GM12878 (cell line): ENCODE measurements at regions not wholly inside any gene's neighbourhood (a gene's known extent, or its start where the extent isn't known, plus 50 kb on each side); places are given as distances from the start of the nearest gene placed in this dataset.
A peak's percentile ranks its signal among the peaks of the same experiment; 100 is the strongest.
"Not testable (repeated sequence)": the region's sequence is repeated elsewhere in the genome, so short reads cannot be mapped to it uniquely, and the experiment has no call there.

Experiments used
- ATAC-seq: fragments of 200-7000 bp; cut with Tn5 transposase; 3 replicates; pipeline ENCODE4 v1.9.1; 2020; ENCODE audit warnings: mild to moderate bottlenecking, moderate library complexity
- BruUV-seq: library from RNA; stranded (reverse); fragments of 400-500 nt; replicated peaks from 2 replicates; lab custom pipeline; 2021; lab: Mats Ljungman, UMichigan
- CTCF ChIA-PET: fragments of 300-600 bp; sonication (Branson Sonifier 250); formaldehyde crosslinking; extraction: SDS; loops from one replicate; lab custom pipeline; 2021; ENCODE audit warnings: inconsistent platforms; lab: Yijun Ruan, JAX
- POLR2A ChIA-PET: fragments of 350-600 bp; formaldehyde crosslinking; extraction: SDS; loops from one replicate; lab custom pipeline; 2021; ENCODE audit warnings: inconsistent platforms; lab: Charles Lee
- RAD21 ChIA-PET: fragments of 300-600 bp; sonication (Branson Sonifier 250); formaldehyde crosslinking; loops from one replicate; lab custom pipeline; 2023; ENCODE audit warnings: antibody characterized with exemption; ENCODE audit not compliant: unreplicated experiment; lab: Charles Lee
- SMC1A ChIA-PET: fragments of 300-600 bp; sonication (Branson Sonifier 250); formaldehyde crosslinking; loops from one replicate; lab custom pipeline; 2023; ENCODE audit not compliant: unreplicated experiment, uncharacterized antibody; lab: Charles Lee
- DNase-seq: peaks from one replicate; pipeline ENCODE4 v3.0.0-alpha.2; 2011; ENCODE audit warnings: low read depth, low spot score
- FAIRE-seq: peaks from 3 replicates; lab custom pipeline; 2011; peaks lifted over from hg19 to GRCh38; lab: Jason Lieb, UNC
- H2AFZ ChIP-seq: 2 replicates; pipeline ENCODE4 v1.6.0; 2011; ENCODE audit warnings: low read depth, low read length, control low read depth; ENCODE audit not compliant: control insufficient read depth
- H3K27ac ChIP-seq: 2 replicates; pipeline ENCODE4 v1.5.1; 2011; ENCODE audit warnings: control low read depth; ENCODE audit not compliant: control insufficient read depth, insufficient read depth
- H3K27me3 ChIP-seq, 2 experiments: replicated peaks in 1 of 2; 2 replicates each; pipeline versions ENCODE4 v1.6.0 to v1.6.1; 2011; ENCODE audit warnings: low read length in 1 of 2; ENCODE audit not compliant: control insufficient read depth in 2 of 2, insufficient read depth in 2 of 2
- H3K36me3 ChIP-seq, 2 experiments: 2 replicates each; pipeline ENCODE4 v1.5.1; 2011; ENCODE audit warnings: low read length in 1 of 2; ENCODE audit not compliant: control insufficient read depth in 2 of 2, insufficient read depth in 2 of 2
- H3K4me1 ChIP-seq: 2 replicates; pipeline ENCODE4 v1.6.1; 2011; ENCODE audit warnings: mild to moderate bottlenecking, low read length, moderate library complexity, mixed read lengths; ENCODE audit not compliant: control insufficient read depth, insufficient read depth
- H3K4me2 ChIP-seq: 2 replicates; pipeline ENCODE4 v1.6.0; 2011; ENCODE audit warnings: control low read depth; ENCODE audit not compliant: control insufficient read depth, insufficient read depth
- H3K4me3 ChIP-seq: fragments of 200-600 bp; sonication (generic); 2 replicates; pipeline ENCODE4 v1.5.1; 2016
- H3K79me2 ChIP-seq: 2 replicates; pipeline ENCODE4 v1.6.0; 2011; ENCODE audit warnings: low read length; ENCODE audit not compliant: control insufficient read depth, insufficient read depth
- H3K9ac ChIP-seq: 2 replicates; pipeline ENCODE4 v1.8.0; 2011; ENCODE audit warnings: low read length, control low read depth, mixed read lengths; ENCODE audit not compliant: control insufficient read depth, insufficient read depth
- H3K9me3 ChIP-seq: replicated peaks from 3 replicates; pipeline ENCODE4 v1.5.1; 2011; ENCODE audit warnings: mild to moderate bottlenecking, low read length; ENCODE audit not compliant: control insufficient read depth, insufficient read depth
- H4K20me1 ChIP-seq: 2 replicates; pipeline ENCODE4 v1.6.0; 2011; ENCODE audit not compliant: control insufficient read depth, insufficient read depth
- BCL11A ChIP-seq: IDR thresholded peaks from 2 replicates; pipeline ENCODE4 v1.6.1; 2011; ENCODE audit warnings: low read depth, low read length
- BHLHE40 ChIP-seq, 2 experiments: fragments of 450-650 bp in 1 of 2; IDR thresholded peaks; 2 replicates each; pipeline ENCODE4 v1.6.1; 2011 to 2017; ENCODE audit warnings: low read depth in 2 of 2, borderline replicate concordance in 1 of 2, improper control_type of control experiment in 1 of 2, low read length in 1 of 2, mild to moderate bottlenecking in 1 of 2
- CREM ChIP-seq: IDR thresholded peaks from 2 replicates; pipeline ENCODE4 v1.6.1; 2014; ENCODE audit warnings: antibody characterized with exemption, low read depth
- DPF2 ChIP-seq: fragments of 450-650 bp; IDR thresholded peaks from 2 replicates; pipeline ENCODE4 v1.6.1; 2017; ENCODE audit warnings: mild to moderate bottlenecking
- EP300 ChIP-seq, 2 experiments: fragments of 150-350 bp in 1 of 2; IDR thresholded peaks; 2 replicates each; pipeline ENCODE4 v1.6.1; 2011 to 2012; ENCODE audit warnings: low read depth in 2 of 2, low read length in 2 of 2, borderline replicate concordance in 1 of 2, improper control_type of control experiment in 1 of 2, inconsistent platforms in 1 of 2; ENCODE audit not compliant: control insufficient read depth in 1 of 2
- HDGF ChIP-seq: fragments of 450-650 bp; IDR thresholded peaks from 2 replicates; pipeline ENCODE4 v1.6.1; 2016; ENCODE audit warnings: antibody characterized with exemption
- MTA2 ChIP-seq: fragments of 450-650 bp; IDR thresholded peaks from 2 replicates; pipeline ENCODE4 v1.6.1; 2016; ENCODE audit warnings: low read depth, mild to moderate bottlenecking, moderate library complexity
- NR2F1 ChIP-seq: fragments of 450-650 bp; conservative IDR thresholded peaks from 2 replicates; pipeline ENCODE4 v1.6.1; 2017; ENCODE audit warnings: mild to moderate bottlenecking
- SIX5 ChIP-seq: IDR thresholded peaks from 2 replicates; pipeline ENCODE4 v1.6.1; 2011; ENCODE audit warnings: mild to moderate bottlenecking, low read depth, low read length, moderate library complexity; ENCODE audit not compliant: severe bottlenecking
- ZNF207 ChIP-seq: fragments of 450-650 bp; IDR thresholded peaks from 2 replicates; pipeline ENCODE4 v1.6.1; 2014; ENCODE audit warnings: antibody characterized with exemption, mild to moderate bottlenecking, borderline replicate concordance
- WGBS: methylation state at CpG from one replicate; pipeline ENCODE4 v1.1.6; 2016; ENCODE audit warnings: low lambda C conversion rate; ENCODE audit not compliant: insufficient replicate concordance, insufficient coverage; ENCODE audit errors: missing lambda C conversion rate; 5-methylcytosine and 5-hydroxymethylcytosine counted together
- in situ Hi-C: fragments of 300-500 bp; cut with MboI; formaldehyde crosslinking; loops from 9 replicates; pipeline ENCODE4 v1.14.3; 2018; ENCODE audit warnings: mixed read lengths
- intact Hi-C: fragments of 100-400 bp; cut with micrococcal nuclease; formaldehyde crosslinking; loops from one replicate; pipeline ENCODE4 v1.14.2; 2022; ENCODE audit not compliant: unreplicated experiment

- H3K4me2 ChIP-seq, POLR2A ChIA-PET, H3K36me3 ChIP-seq, ATAC-seq, CTCF ChIA-PET, H4K20me1 ChIP-seq, DNase-seq, H3K4me1 ChIP-seq, H3K27ac ChIP-seq, FAIRE-seq, H3K79me2 ChIP-seq, RAD21 ChIA-PET, BruUV-seq, in situ Hi-C loops, H3K9me3 ChIP-seq, H3K9ac ChIP-seq, intact Hi-C loops, H3K4me3 ChIP-seq, H3K27me3 ChIP-seq, SMC1A ChIA-PET, H2AFZ ChIP-seq: not testable (repeated sequence)
- WGBS = 44% methylated on average over 2 of the region's 2 CpGs
Observed at GRCh38 chr4:115452229-115452628, 338.8 kb upstream of the NDST4 start.

GRCh38 chr4:115437739-115438138 is 324.3 kb upstream of the NDST4 start:
- BruUV-seq = no TSS peak
- WGBS = 23% methylated on average over 3 of the region's 3 CpGs
- TF ChIP-seq DPF2 (0 out of 2 replicates have a peak, but pooled peaks have one; percentile 25), MTA2 (peak; percentile 60; the same call in 1 of the 2 replicates), HDGF (no peak), SIX5 (no peak), EP300 (IDR thresholded peaks at IDR 0.05; ENCODE audit: borderline replicate concordance in 1 of 2, control insufficient read depth in 1 of 2, low read depth in 2 of 2, low read length in 2 of 2) (peak in 1 of 2 experiments; percentile 40; a peak in 1 of 4 replicates), BHLHE40 (IDR thresholded peaks at IDR 0.05; ENCODE audit: borderline replicate concordance in 1 of 2, low read depth in 2 of 2, low read length in 1 of 2) (0 out of 4 replicates have a peak, but pooled peaks of 1 of the 2 experiments have one; percentile 7), ZNF207 (no peak), NR2F1 (peak; percentile 50; the same call in 1 of the 2 replicates), CREM (no peak), BCL11A (0 out of 2 replicates have a peak, but pooled peaks have one; percentile 19)
- TF ChIP-seq, all 136 proteins: peak for 6
- Histone ChIP-seq H3K27me3 (no peaks in the 10 kb centered on the region; a peak in 1 of 4 replicates), H3K9ac (no peak overlapping the region), H3K4me2 (no peak overlapping the region), H4K20me1 (no peaks in the 10 kb centered on the region), H3K4me3 (no peak overlapping the region), H3K9me3 (no peaks in the 10 kb centered on the region), H2AFZ (no peak overlapping the region), H3K4me1 (no peaks in the 10 kb centered on the region), H3K27ac (no peak overlapping the region), H3K36me3 (no peaks in the 10 kb centered on the region), H3K79me2 (no peaks in the 10 kb centered on the region)
- POLR2A ChIA-PET = no interaction called here
- CTCF ChIA-PET = interaction anchor here (1.4 kb wide), 1 partner anchor 24 kb away, joined by 3 read pairs; no protein-coding TSS in a partner anchor
- peak; percentile 93 for ATAC-seq
- in situ Hi-C loops = no loop called here
- DNase-seq = no peak
- RAD21 ChIA-PET = interaction anchor here (1.2 kb wide), 1 partner anchor 41 kb away, joined by 3 read pairs; no protein-coding TSS in a partner anchor
- no peak for FAIRE-seq
- intact Hi-C loops = loop anchor here (5.0 to 10.0 kb wide), 2 partner anchors 145 to 203 kb away; no protein-coding TSS in a partner anchor
- SMC1A ChIA-PET = interaction anchor here (0.7 to 1.6 kb wide), 6 partner anchors 10 to 203 kb away, joined by 3 read pairs; no protein-coding TSS in a partner anchor
